Esophagus muscularis mucosa (tissue), 4 donors: ENCODE measurements at regions not wholly inside any gene's neighbourhood (a gene's known extent, or its start where the extent isn't known, plus 50 kb on each side); places are given as distances from the start of the nearest gene placed in this dataset.

Source experiments
- DNase-seq: peaks from one replicate; pipeline ENCODE4 v3.0.0-alpha.2; 2017; ENCODE audit errors: extremely low spot score
- H3K27ac ChIP-seq, 4 donors: fragments of 200-600 bp; sonication (generic); replicated peaks in 1 of 4; 1 replicate in 3 of 4; 2 replicates in 1 of 4; pipeline ENCODE4 v1.5.1; 2016 to 2019; ENCODE audit warnings: mild to moderate bottlenecking in 1 of 4
- H3K27me3 ChIP-seq, 4 donors: fragments of 200-600 bp; sonication (generic); one replicate each; pipeline versions ENCODE4 v1.5.1 to v1.6.0; 2016 to 2019
- H3K36me3 ChIP-seq, 4 donors: fragments of 200-600 bp; sonication (generic); one replicate each; pipeline ENCODE4 v1.5.1; 2016 to 2019
- H3K4me1 ChIP-seq, 4 donors: fragments of 200-600 bp; sonication (generic); one replicate each; pipeline ENCODE4 v1.5.1; 2016 to 2019
- H3K4me3 ChIP-seq, 4 donors: fragments of 200-600 bp; sonication (generic); 1 replicate in 2 of 4; 2 replicates in 2 of 4; pipeline ENCODE4 v1.5.1; 2016 to 2019; ENCODE audit warnings: mild to moderate bottlenecking in 4 of 4, moderate library complexity in 1 of 4
- H3K9me3 ChIP-seq, 4 donors: fragments of 200-600 bp; sonication (generic); 1 replicate in 3 of 4; 2 replicates in 1 of 4; pipeline ENCODE4 v1.5.1; 2016 to 2019
- EP300 ChIP-seq: sonication (generic); formaldehyde crosslinking; IDR thresholded peaks from one replicate; pipeline ENCODE4 v1.6.1; 2017; ENCODE audit warnings: antibody characterized with exemption
- POLR2A ChIP-seq: fragments of 450-650 bp; IDR thresholded peaks from one replicate; pipeline ENCODE4 v1.6.1; 2017; ENCODE audit warnings: antibody characterized with exemption, moderate library complexity, mild to moderate bottlenecking, low read depth
- POLR2AphosphoS5 ChIP-seq, 2 donors: sonication (generic); formaldehyde crosslinking; IDR thresholded peaks; one replicate each; pipeline ENCODE4 v1.6.1; 2017; ENCODE audit warnings: antibody characterized with exemption in 2 of 2
- WGBS: methylation state at CpG from one replicate; pipeline ENCODE4 v1.1.5; 2018; 5-methylcytosine and 5-hydroxymethylcytosine counted together
- intact Hi-C: fragments of 100-400 bp; cut with DNase I; formaldehyde crosslinking; loops from one replicate; pipeline ENCODE4 v1.15.1; 2023
- TF ChIP-seq, protein P1 (sequence below), 3 experiments: fragments of 200-600 bp in 2 of 3; fragments of 450-650 bp in 1 of 3; sonication (generic) in 2 of 3; IDR thresholded peaks; one replicate each; pipeline ENCODE4 v1.5.1; 2017 to 2019; ENCODE audit warnings: antibody characterized with exemption in 3 of 3, mild to moderate bottlenecking in 2 of 3, moderate library complexity in 1 of 3

DNA sequence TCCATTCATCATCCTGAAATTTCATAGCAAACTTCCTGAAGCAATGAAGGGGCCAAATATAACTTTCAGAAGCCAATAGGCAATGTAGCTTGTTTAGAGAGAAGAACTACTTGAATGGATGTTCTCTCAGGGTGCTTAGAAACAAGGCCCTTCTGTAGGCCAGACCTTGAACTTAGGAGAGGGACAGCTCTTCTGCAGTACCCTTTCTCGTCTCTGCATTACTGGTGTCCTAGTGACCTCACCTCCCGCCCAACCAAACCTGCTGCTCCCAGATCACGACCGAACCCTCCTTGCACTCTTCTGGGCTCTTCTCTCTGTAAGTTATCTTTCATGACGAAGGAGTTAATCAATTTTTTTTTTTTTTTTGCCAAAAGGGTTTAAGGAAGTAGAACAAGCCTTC is 543.9 kb downstream of the TDRD15 start:
- WGBS: 94% methylated on average over 5 of the region's 5 CpGs
- DNase-seq: peak; percentile 80
- Histone ChIP-seq H3K4me3 (no peak overlapping the region), H3K27ac (no peak overlapping the region), H3K27me3 (no peaks in the 10 kb centered on the region), H3K36me3 (no peaks in the 10 kb centered on the region), H3K9me3 (no peaks in the 10 kb centered on the region), H3K4me1 (no peaks in the 10 kb centered on the region)
- intact Hi-C loops: no loop called here
- TF ChIP-seq POLR2AphosphoS5 (IDR thresholded peaks at IDR 0.05): no peak
- TF ChIP-seq, protein P1, sequence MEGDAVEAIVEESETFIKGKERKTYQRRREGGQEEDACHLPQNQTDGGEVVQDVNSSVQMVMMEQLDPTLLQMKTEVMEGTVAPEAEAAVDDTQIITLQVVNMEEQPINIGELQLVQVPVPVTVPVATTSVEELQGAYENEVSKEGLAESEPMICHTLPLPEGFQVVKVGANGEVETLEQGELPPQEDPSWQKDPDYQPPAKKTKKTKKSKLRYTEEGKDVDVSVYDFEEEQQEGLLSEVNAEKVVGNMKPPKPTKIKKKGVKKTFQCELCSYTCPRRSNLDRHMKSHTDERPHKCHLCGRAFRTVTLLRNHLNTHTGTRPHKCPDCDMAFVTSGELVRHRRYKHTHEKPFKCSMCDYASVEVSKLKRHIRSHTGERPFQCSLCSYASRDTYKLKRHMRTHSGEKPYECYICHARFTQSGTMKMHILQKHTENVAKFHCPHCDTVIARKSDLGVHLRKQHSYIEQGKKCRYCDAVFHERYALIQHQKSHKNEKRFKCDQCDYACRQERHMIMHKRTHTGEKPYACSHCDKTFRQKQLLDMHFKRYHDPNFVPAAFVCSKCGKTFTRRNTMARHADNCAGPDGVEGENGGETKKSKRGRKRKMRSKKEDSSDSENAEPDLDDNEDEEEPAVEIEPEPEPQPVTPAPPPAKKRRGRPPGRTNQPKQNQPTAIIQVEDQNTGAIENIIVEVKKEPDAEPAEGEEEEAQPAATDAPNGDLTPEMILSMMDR (IDR thresholded peaks at IDR 0.05): no peak
- no peak for TF ChIP-seq POLR2A
- TF ChIP-seq EP300: no peak

- Histone ChIP-seq H3K27me3 (no peaks in the 10 kb centered on the region), H3K27ac (no peak overlapping the region), H3K9me3 (no peaks in the 10 kb centered on the region), H3K4me1 (no peaks in the 10 kb centered on the region), H3K4me3 (no peak overlapping the region), H3K36me3 (no peaks in the 10 kb centered on the region)
- WGBS: 82% methylated on average over 5 of the region's 5 CpGs
- TF ChIP-seq POLR2A: no peak
- TF ChIP-seq POLR2AphosphoS5 (IDR thresholded peaks at IDR 0.05): no peak
- TF ChIP-seq EP300: no peak
- TF ChIP-seq, protein P1 (IDR thresholded peaks at IDR 0.05): no peak
- DNase-seq: no peak
- intact Hi-C loops: no loop called here
These were observed 544.4 kb downstream of the TDRD15 start for GRCh38 chr2:21668078-21668710.

GRCh38 chr2:21676041-21676440 is 552.3 kb downstream of the TDRD15 start:
- H3K4me1 ChIP-seq: no peaks in the 10 kb centered on the region
- no peak for DNase-seq
- WGBS: 87% methylated on average over 1 of the region's 1 CpG
- TF ChIP-seq, protein P1 (IDR thresholded peaks at IDR 0.05): no peak
- TF ChIP-seq EP300 (no peak), POLR2AphosphoS5 (IDR thresholded peaks at IDR 0.05) (no peak), POLR2A (no peak)
- H3K27ac ChIP-seq: no peak overlapping the region
- no peaks in the 10 kb centered on the region for H3K36me3 ChIP-seq
- H3K4me3 ChIP-seq: no peak overlapping the region
- H3K27me3 ChIP-seq: no peaks in the 10 kb centered on the region
- H3K9me3 ChIP-seq: peaks cover 0 to 7% (median 2%) of the 10 kb centered on the region in 4 donors
- intact Hi-C loops: no loop called here

- Histone ChIP-seq H3K4me1 (no peaks in the 10 kb centered on the region), H3K27ac (no peak overlapping the region), H3K27me3 (no peaks in the 10 kb centered on the region), H3K36me3 (no peaks in the 10 kb centered on the region), H3K4me3 (no peak overlapping the region), H3K9me3 (peaks cover 0 to 11% (median 4%) of the 10 kb centered on the region in 4 donors)
- DNase-seq: no peak
- TF ChIP-seq POLR2AphosphoS5 (IDR thresholded peaks at IDR 0.05): no peak
- TF ChIP-seq, protein P1 (IDR thresholded peaks at IDR 0.05): no peak
- no peak for TF ChIP-seq EP300
- TF ChIP-seq POLR2A: no peak
- intact Hi-C loops: no loop called here
These were observed 552.9 kb downstream of the TDRD15 start for GRCh38 chr2:21676676-21677075.

GRCh38 chr2:21683838-21684237 is 560.1 kb downstream of the TDRD15 start:
- Histone ChIP-seq H3K36me3 (no peaks in the 10 kb centered on the region), H3K4me3 (no peak overlapping the region), H3K4me1 (no peaks in the 10 kb centered on the region), H3K9me3 (peaks cover 0 to 14% (median 7%) of the 10 kb centered on the region in 4 donors), H3K27me3 (no peaks in the 10 kb centered on the region), H3K27ac (no peak overlapping the region)
- TF ChIP-seq POLR2A: no peak
- TF ChIP-seq, protein P1 (IDR thresholded peaks at IDR 0.05): no peak
- 91% methylated on average over 2 of the region's 2 CpGs for WGBS
- no peak for DNase-seq
- intact Hi-C loops: no loop called here
